DOHH2 (cell line): ENCODE measurements at regions not wholly inside any gene's neighbourhood (a gene's known extent, or its start where the extent isn't known, plus 50 kb on each side); places are given as distances from the start of the nearest gene placed in this dataset.

Experiments used
- EZH2phosphoT487 ChIP-seq: fragments of 200-600 bp; sonication (generic); IDR thresholded peaks from 2 replicates; pipeline ENCODE4 v1.6.1; 2017; ENCODE audit warnings: borderline replicate concordance, mild to moderate bottlenecking, antibody characterized with exemption, low read length, moderate library complexity, mixed read lengths
- TF ChIP-seq, protein P1 (sequence below): fragments of 200-600 bp; sonication (generic); IDR thresholded peaks from one replicate; pipeline ENCODE4 v1.5.1; 2014; ENCODE audit warnings: antibody characterized with exemption, mild to moderate bottlenecking, low read depth, low read length; ENCODE audit not compliant: poor library complexity, severe bottlenecking

- TF ChIP-seq, protein P1, sequence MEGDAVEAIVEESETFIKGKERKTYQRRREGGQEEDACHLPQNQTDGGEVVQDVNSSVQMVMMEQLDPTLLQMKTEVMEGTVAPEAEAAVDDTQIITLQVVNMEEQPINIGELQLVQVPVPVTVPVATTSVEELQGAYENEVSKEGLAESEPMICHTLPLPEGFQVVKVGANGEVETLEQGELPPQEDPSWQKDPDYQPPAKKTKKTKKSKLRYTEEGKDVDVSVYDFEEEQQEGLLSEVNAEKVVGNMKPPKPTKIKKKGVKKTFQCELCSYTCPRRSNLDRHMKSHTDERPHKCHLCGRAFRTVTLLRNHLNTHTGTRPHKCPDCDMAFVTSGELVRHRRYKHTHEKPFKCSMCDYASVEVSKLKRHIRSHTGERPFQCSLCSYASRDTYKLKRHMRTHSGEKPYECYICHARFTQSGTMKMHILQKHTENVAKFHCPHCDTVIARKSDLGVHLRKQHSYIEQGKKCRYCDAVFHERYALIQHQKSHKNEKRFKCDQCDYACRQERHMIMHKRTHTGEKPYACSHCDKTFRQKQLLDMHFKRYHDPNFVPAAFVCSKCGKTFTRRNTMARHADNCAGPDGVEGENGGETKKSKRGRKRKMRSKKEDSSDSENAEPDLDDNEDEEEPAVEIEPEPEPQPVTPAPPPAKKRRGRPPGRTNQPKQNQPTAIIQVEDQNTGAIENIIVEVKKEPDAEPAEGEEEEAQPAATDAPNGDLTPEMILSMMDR = no peak
- no peak for TF ChIP-seq EZH2phosphoT487
Measured at GRCh38 chr10:59562126-59562525, 147.5 kb downstream of the SLC16A9 start.
